ENCODE measurements at regions not wholly inside any gene's neighbourhood (a gene's known extent, or its start where the extent isn't known, plus 50 kb on each side); places are given as distances from the start of the nearest gene placed in this dataset.

DNA sequence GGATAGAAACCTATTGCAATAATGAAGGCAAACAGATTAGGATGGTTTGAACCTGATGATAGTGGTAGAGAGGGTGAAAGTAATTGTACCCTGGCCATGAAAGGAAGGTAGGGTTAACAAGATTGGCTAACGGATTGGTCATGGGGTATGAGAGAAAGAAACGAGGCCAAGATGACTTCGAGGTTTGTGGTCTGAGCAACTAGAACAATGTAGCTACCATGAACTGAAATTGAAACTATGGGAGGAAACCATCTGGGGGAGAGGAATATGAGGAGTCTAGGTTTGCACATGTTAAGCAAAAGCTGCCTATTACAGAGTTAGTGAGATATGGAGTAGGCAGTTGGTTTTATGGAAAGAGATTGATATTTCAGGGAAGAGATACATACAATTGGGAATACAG lies 406.0 kb downstream of the PRELID2 start:
- TF ChIP-seq CTCF (IDR thresholded peaks at IDR 0.05) (no peak), POLR2A (IDR thresholded peaks at IDR 0.05) (no peak)
